Thyroid gland (tissue), 4 donors: ENCODE measurements at regions not wholly inside any gene's neighbourhood (a gene's known extent, or its start where the extent isn't known, plus 50 kb on each side); places are given as distances from the start of the nearest gene placed in this dataset.

Source experiments
- POLR2A ChIP-seq, 2 donors: fragments of 450-650 bp; IDR thresholded peaks; one replicate each; pipeline ENCODE4 v1.6.1; 2017; ENCODE audit warnings: antibody characterized with exemption in 2 of 2, mild to moderate bottlenecking in 2 of 2, moderate library complexity in 1 of 2
- TF ChIP-seq, protein P1 (sequence below), 6 experiments: fragments of 200-600 bp in 3 of 6; fragments of 450-650 bp in 3 of 6; sonication (generic) in 3 of 6; IDR thresholded peaks; one replicate each; pipeline ENCODE4 v1.5.1; 2016 to 2019; ENCODE audit warnings: antibody characterized with exemption in 6 of 6, mild to moderate bottlenecking in 2 of 6, inconsistent platforms in 1 of 6, moderate library complexity in 1 of 6

DNA sequence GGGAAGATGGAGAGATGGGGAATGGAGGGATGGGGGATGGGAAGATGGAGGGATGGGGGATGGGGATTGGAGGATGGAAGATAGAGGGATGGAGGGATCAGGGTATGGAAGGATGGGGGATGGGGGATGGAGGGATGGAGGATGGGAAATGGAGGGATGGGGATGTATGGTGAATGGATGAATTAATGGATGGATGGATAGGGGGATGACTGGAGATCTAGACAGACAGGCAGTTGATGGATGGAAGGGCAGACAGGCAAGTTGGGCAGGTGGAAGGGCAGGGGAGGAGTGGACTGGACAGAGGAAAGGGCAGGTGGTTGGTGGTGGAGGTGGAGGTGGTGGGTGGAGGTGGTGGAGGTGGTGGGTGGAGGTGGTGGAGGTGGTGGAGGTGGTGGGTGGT, 167.2 kb downstream of the C9orf50 start:
- TF ChIP-seq, protein P1, sequence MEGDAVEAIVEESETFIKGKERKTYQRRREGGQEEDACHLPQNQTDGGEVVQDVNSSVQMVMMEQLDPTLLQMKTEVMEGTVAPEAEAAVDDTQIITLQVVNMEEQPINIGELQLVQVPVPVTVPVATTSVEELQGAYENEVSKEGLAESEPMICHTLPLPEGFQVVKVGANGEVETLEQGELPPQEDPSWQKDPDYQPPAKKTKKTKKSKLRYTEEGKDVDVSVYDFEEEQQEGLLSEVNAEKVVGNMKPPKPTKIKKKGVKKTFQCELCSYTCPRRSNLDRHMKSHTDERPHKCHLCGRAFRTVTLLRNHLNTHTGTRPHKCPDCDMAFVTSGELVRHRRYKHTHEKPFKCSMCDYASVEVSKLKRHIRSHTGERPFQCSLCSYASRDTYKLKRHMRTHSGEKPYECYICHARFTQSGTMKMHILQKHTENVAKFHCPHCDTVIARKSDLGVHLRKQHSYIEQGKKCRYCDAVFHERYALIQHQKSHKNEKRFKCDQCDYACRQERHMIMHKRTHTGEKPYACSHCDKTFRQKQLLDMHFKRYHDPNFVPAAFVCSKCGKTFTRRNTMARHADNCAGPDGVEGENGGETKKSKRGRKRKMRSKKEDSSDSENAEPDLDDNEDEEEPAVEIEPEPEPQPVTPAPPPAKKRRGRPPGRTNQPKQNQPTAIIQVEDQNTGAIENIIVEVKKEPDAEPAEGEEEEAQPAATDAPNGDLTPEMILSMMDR (IDR thresholded peaks at IDR 0.05) = no peak
- TF ChIP-seq POLR2A (IDR thresholded peaks at IDR 0.05) = no peak
